ENCODE measurements at regions not wholly inside any gene's neighbourhood (a gene's known extent, or its start where the extent isn't known, plus 50 kb on each side); places are given as distances from the start of the nearest gene placed in this dataset.
"Not testable (repeated sequence)": the region's sequence is repeated elsewhere in the genome, so short reads cannot be mapped to it uniquely, and the experiment has no call there.

DNA sequence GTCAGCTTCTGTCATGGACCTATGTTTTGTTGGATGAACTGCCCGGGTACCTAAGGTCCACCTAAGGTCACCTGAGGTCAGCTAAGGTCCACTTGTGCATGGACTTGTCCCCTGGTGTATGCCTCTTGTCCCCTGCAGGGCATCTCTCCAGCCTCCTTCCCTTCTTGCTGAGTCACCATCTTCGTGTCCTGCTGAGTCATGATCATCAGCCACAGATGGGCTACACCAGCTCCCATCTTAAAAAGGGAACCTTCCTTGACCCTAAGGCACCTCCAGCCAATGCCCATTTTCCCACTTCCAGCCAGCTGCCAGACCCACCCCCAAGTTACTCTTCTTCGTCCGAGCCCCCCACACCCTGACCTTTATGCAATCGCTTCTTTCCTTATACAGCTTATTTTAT is 544.9 kb downstream of the TBC1D22A start:
- no peaks in the 10 kb centered on the region for H3K9me3 ChIP-seq (ENCODE audit: low read length)
- H3K4me3 ChIP-seq (ENCODE audit: low read length): no peak overlapping the region
- no peak overlapping the region for H3K4me2 ChIP-seq (ENCODE audit: low read depth, low read length, poor library complexity, severe bottlenecking)
- no peak overlapping the region for H3K27ac ChIP-seq (ENCODE audit: low read length)
- no peaks in the 10 kb centered on the region for H3K36me3 ChIP-seq (ENCODE audit: insufficient read depth, low read length)
- no peaks in the 10 kb centered on the region for H3K9me2 ChIP-seq (replicated peaks; ENCODE audit: insufficient read depth, low read length)
- H2AFZ ChIP-seq (ENCODE audit: low read length): no peak overlapping the region
- no peak overlapping the region for H3K9ac ChIP-seq (ENCODE audit: low read length)
- H3K79me2 ChIP-seq (ENCODE audit: low read length): no peaks in the 10 kb centered on the region
- no peaks in the 10 kb centered on the region for H3K4me1 ChIP-seq (ENCODE audit: low read length)
- no peaks in the 10 kb centered on the region for H4K20me1 ChIP-seq (ENCODE audit: insufficient read depth, low read depth, low read length)
- no peak for DNase-seq
- H3K27me3 ChIP-seq (ENCODE audit: low read length): no peaks in the 10 kb centered on the region

DNA sequence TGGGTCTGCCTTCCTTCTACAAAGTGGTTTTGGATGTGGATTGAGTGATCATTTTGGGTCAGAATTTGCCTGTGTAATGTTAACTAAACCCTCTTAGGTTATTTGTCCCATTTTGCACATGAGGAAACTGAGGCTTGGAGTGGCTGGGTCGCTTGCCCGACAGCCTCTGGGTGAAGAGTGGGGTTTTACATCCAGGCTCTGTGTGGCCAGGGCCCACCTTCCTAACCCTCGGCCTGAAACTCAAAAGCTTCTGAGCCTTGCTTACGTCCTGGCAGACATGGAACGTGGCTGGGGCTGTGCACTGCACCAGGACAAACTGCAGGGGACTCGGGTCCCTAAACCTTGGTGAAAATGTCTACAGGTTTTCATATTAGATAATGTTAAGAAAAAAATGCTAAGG is 542.4 kb downstream of the TBC1D22A start:
- H3K27me3 ChIP-seq (ENCODE audit: low read length): no peaks in the 10 kb centered on the region
- no peak overlapping the region for H2AFZ ChIP-seq (ENCODE audit: low read length)
- no peaks in the 10 kb centered on the region for H4K20me1 ChIP-seq (ENCODE audit: insufficient read depth, low read depth, low read length)
- H3K4me2 ChIP-seq (ENCODE audit: low read depth, low read length, poor library complexity, severe bottlenecking): no peak overlapping the region
- no peaks in the 10 kb centered on the region for H3K4me1 ChIP-seq (ENCODE audit: low read length)
- H3K27ac ChIP-seq (ENCODE audit: low read length): no peak overlapping the region
- H3K9me2 ChIP-seq (replicated peaks; ENCODE audit: insufficient read depth, low read length): no peaks in the 10 kb centered on the region
- H3K79me2 ChIP-seq (ENCODE audit: low read length): no peaks in the 10 kb centered on the region
- no peak overlapping the region for H3K4me3 ChIP-seq (ENCODE audit: low read length)
- H3K9ac ChIP-seq (ENCODE audit: low read length): no peak overlapping the region
- DNase-seq: no peak
- no peaks in the 10 kb centered on the region for H3K36me3 ChIP-seq (ENCODE audit: insufficient read depth, low read length)
- no peaks in the 10 kb centered on the region for H3K9me3 ChIP-seq (ENCODE audit: low read length)

DNA sequence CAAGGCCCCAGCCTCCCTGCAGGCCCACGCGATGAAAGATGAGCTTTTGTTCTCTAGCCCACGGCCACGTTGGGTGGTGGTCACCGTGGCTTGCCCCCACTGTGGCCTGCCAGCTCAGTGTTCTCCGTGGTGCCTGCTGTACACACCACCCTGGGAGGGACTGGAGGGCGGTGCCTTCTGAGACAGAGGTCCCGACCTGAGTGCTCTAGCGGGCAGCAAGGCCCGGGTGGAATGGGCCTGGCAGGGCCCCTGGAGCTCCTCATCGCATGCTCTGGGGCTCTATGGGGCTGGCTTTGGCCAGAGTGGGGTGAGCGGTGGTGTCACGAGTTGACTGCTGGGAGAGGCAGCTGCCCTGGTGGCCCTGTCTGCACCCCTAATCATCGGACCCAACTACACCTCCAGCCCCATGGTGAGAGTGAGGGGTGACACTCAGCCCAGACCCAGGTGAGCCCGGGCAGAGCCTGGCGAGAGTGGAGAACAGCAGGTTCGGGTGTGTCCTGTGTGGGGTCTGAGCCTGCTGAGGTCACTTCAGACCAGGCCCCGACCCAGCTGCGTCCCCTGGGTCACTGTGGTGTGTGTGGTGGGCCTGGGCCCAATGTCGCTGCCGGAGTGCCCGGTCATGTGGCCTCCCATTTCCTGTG is 541.9 kb downstream of the TBC1D22A start:
- no peaks in the 10 kb centered on the region for H4K20me1 ChIP-seq (ENCODE audit: insufficient read depth, low read depth, low read length)
- no peak overlapping the region for H3K4me3 ChIP-seq (ENCODE audit: low read length)
- no peaks in the 10 kb centered on the region for H3K4me1 ChIP-seq (ENCODE audit: low read length)
- no peaks in the 10 kb centered on the region for H3K9me3 ChIP-seq (ENCODE audit: low read length)
- H3K79me2 ChIP-seq (ENCODE audit: low read length): no peaks in the 10 kb centered on the region
- no peak overlapping the region for H3K9ac ChIP-seq (ENCODE audit: low read length)
- no peaks in the 10 kb centered on the region for H3K27me3 ChIP-seq (ENCODE audit: low read length)
- no peaks in the 10 kb centered on the region for H3K9me2 ChIP-seq (replicated peaks; ENCODE audit: insufficient read depth, low read length)
- no peak overlapping the region for H3K27ac ChIP-seq (ENCODE audit: low read length)
- H3K36me3 ChIP-seq (ENCODE audit: insufficient read depth, low read length): no peaks in the 10 kb centered on the region
- no peak for DNase-seq
- H2AFZ ChIP-seq (ENCODE audit: low read length): no peak overlapping the region
- H3K4me2 ChIP-seq (ENCODE audit: low read depth, low read length, poor library complexity, severe bottlenecking): no peak overlapping the region

DNA sequence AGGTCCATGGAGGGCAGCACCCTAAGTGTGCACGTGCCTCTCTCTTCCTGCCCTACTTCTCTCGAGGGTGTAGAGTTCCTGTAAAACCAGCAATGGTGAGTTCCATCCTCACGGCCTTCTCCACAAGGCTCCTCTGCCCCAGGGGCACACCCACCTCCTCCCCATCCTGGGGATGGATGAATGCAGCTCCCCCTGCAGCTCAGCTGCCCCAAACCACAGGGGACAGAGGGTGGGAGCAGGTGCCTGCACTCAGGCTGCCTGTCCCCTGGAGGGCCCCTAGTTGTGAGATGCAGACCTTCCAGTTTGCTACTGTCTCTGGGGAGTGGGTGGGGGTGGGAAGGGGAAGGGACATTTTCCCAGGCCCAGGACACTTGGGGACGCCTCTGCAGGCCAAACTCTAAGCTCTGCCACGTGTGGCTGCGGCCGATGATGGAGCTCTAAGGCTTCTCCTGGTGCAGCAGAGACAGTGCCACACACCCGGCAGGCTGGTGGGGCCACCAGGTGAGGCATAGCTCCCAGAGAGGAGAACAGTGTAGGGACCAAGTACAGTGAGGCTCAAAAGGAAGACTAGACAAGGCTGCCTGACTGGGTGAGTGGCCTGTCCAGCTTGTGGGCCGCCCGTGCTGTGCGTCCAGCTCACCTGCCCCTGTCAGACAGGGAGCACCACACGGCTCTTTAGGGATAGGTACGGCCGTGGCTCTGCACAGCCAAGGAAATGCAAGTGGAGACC is 540.9 kb downstream of the TBC1D22A start:
- no peaks in the 10 kb centered on the region for H3K9me2 ChIP-seq (replicated peaks; ENCODE audit: insufficient read depth, low read length)
- no peak for DNase-seq
- no peaks in the 10 kb centered on the region for H3K27me3 ChIP-seq (ENCODE audit: low read length)
- no peak overlapping the region for H3K4me3 ChIP-seq (ENCODE audit: low read length)
- no peaks in the 10 kb centered on the region for H3K4me1 ChIP-seq (ENCODE audit: low read length)
- H3K9me3 ChIP-seq (ENCODE audit: low read length): no peaks in the 10 kb centered on the region
- no peak overlapping the region for H2AFZ ChIP-seq (ENCODE audit: low read length)
- H4K20me1 ChIP-seq (ENCODE audit: insufficient read depth, low read depth, low read length): no peaks in the 10 kb centered on the region
- no peaks in the 10 kb centered on the region for H3K36me3 ChIP-seq (ENCODE audit: insufficient read depth, low read length)
- no peak overlapping the region for H3K9ac ChIP-seq (ENCODE audit: low read length)
- no peak overlapping the region for H3K27ac ChIP-seq (ENCODE audit: low read length)
- H3K4me2 ChIP-seq (ENCODE audit: low read depth, low read length, poor library complexity, severe bottlenecking): no peak overlapping the region
- H3K79me2 ChIP-seq (ENCODE audit: low read length): no peaks in the 10 kb centered on the region

DNA sequence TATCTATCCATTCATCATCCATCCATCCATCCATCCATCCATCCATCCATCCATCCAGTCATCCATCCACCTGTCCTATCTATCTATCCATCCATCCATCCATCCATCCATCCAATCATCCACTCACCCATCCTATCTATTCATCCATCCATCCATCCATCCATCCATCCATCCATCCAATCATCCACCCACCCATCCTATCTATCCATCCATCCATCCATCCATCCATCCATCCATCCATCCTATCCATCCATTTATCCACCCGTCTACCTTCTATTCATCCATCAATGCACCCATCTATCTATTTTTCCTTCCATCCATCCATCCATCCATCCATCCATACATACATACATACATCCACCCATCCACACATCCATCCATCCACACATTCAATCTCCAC is 540.1 kb downstream of the TBC1D22A start:
- H3K9me2 ChIP-seq (replicated peaks; ENCODE audit: insufficient read depth, low read length); H3K9me3 ChIP-seq (ENCODE audit: low read length); DNase-seq; H3K79me2 ChIP-seq (ENCODE audit: low read length); H4K20me1 ChIP-seq (ENCODE audit: insufficient read depth, low read depth, low read length); H3K27ac ChIP-seq (ENCODE audit: low read length); H3K36me3 ChIP-seq (ENCODE audit: insufficient read depth, low read length); H3K4me3 ChIP-seq (ENCODE audit: low read length); H2AFZ ChIP-seq (ENCODE audit: low read length); H3K9ac ChIP-seq (ENCODE audit: low read length); H3K4me2 ChIP-seq (ENCODE audit: low read depth, low read length, poor library complexity, severe bottlenecking); H3K4me1 ChIP-seq (ENCODE audit: low read length); H3K27me3 ChIP-seq (ENCODE audit: low read length): not testable (repeated sequence)

DNA sequence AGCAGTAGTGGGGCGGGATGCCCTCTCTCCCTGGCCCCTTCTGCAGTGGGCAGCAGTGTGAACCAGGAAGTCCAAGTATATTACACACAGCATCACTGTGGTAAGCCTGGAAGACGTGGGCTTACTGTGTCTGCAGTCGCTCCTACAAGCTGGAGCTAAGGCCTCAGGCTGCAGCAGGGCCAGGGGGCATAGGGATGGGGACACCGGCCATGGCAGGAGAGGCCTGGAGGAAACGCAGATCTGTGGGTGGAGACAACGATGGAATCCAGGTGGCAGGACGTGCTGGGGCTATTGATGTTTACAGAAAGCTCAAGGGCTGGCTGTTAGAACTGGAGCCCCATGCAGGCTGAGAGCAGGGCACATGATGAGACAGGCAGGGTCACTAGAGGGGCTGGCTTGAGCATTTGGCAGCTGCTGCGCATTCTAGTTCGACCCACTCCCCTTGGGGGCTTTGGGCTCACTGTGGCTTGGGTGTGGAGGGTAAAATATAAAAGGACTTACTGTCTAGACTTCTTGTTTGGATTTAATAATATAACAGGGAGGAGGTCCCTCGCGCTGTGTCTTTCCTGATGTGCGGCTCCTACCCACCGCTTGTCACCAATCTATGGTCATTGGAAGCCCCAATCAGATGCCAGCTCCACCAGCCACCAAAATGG is 539.5 kb downstream of the TBC1D22A start:
- no peaks in the 10 kb centered on the region for H4K20me1 ChIP-seq (ENCODE audit: insufficient read depth, low read depth, low read length)
- H3K36me3 ChIP-seq (ENCODE audit: insufficient read depth, low read length): no peaks in the 10 kb centered on the region
- H2AFZ ChIP-seq (ENCODE audit: low read length): no peak overlapping the region
- H3K9me3 ChIP-seq (ENCODE audit: low read length): no peaks in the 10 kb centered on the region
- no peaks in the 10 kb centered on the region for H3K4me1 ChIP-seq (ENCODE audit: low read length)
- DNase-seq: no peak
- H3K9me2 ChIP-seq (replicated peaks; ENCODE audit: insufficient read depth, low read length): no peaks in the 10 kb centered on the region
- H3K27me3 ChIP-seq (ENCODE audit: low read length): no peaks in the 10 kb centered on the region
- H3K9ac ChIP-seq (ENCODE audit: low read length): no peak overlapping the region
- no peak overlapping the region for H3K4me3 ChIP-seq (ENCODE audit: low read length)
- no peaks in the 10 kb centered on the region for H3K79me2 ChIP-seq (ENCODE audit: low read length)
- H3K27ac ChIP-seq (ENCODE audit: low read length): no peak overlapping the region
- no peak overlapping the region for H3K4me2 ChIP-seq (ENCODE audit: low read depth, low read length, poor library complexity, severe bottlenecking)

DNA sequence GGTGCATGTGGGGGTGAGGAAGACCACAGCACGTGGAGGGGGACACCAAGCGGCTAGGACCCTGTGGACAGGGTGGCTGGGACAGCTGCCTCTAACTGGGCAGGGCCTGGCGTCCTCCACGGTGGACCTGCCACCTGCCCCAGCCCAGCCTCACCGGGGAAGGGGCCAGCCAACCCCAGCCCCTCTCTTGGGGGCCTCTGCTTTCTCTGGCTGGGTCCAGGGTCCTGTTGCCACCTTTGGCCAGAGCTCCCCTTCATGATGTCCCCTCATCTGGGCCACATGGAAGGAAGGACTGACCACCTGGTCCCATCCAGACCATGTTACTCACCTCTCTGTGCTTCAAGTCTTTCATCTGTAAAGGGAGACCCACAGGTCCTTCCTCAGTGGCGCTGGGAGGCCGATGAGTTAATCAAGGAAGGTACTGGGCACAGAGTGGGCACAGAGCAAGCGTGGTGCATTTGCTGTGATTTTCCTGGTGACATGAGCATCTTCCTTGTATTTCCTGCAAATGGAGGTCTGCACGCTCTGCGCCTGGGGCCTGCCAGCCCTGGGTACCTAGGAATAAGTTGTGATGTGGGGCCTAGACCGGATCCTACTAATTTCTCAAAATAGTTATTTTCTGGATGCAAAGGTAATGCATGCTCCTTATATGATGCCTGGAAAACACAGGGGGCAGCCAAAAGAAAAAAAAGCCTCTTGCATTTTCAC is 538.4 kb downstream of the TBC1D22A start:
- Histone ChIP-seq H3K9me2 (replicated peaks; ENCODE audit: insufficient read depth, low read length) (no peaks in the 10 kb centered on the region), H3K36me3 (ENCODE audit: insufficient read depth, low read length) (no peaks in the 10 kb centered on the region), H3K27ac (ENCODE audit: low read length) (no peak overlapping the region), H3K4me3 (ENCODE audit: low read length) (no peak overlapping the region), H3K27me3 (ENCODE audit: low read length) (no peaks in the 10 kb centered on the region), H3K9me3 (ENCODE audit: low read length) (no peaks in the 10 kb centered on the region), H4K20me1 (ENCODE audit: insufficient read depth, low read depth, low read length) (no peaks in the 10 kb centered on the region), H3K79me2 (ENCODE audit: low read length) (no peaks in the 10 kb centered on the region), H3K4me1 (ENCODE audit: low read length) (no peaks in the 10 kb centered on the region), H3K4me2 (ENCODE audit: low read depth, low read length, poor library complexity, severe bottlenecking) (no peak overlapping the region), H2AFZ (ENCODE audit: low read length) (no peak overlapping the region), H3K9ac (ENCODE audit: low read length) (no peak overlapping the region)
- DNase-seq: no peak

Data from Karpas-422 (cell line).